ENCODE measurements at regions not wholly inside any gene's neighbourhood (a gene's known extent, or its start where the extent isn't known, plus 50 kb on each side); places are given as distances from the start of the nearest gene placed in this dataset.

- TF ChIP-seq, protein P1, sequence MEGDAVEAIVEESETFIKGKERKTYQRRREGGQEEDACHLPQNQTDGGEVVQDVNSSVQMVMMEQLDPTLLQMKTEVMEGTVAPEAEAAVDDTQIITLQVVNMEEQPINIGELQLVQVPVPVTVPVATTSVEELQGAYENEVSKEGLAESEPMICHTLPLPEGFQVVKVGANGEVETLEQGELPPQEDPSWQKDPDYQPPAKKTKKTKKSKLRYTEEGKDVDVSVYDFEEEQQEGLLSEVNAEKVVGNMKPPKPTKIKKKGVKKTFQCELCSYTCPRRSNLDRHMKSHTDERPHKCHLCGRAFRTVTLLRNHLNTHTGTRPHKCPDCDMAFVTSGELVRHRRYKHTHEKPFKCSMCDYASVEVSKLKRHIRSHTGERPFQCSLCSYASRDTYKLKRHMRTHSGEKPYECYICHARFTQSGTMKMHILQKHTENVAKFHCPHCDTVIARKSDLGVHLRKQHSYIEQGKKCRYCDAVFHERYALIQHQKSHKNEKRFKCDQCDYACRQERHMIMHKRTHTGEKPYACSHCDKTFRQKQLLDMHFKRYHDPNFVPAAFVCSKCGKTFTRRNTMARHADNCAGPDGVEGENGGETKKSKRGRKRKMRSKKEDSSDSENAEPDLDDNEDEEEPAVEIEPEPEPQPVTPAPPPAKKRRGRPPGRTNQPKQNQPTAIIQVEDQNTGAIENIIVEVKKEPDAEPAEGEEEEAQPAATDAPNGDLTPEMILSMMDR (IDR thresholded peaks at IDR 0.05; ENCODE audit: insufficient read depth, low read depth, low read length): no peak
- TF ChIP-seq EZH2 (IDR thresholded peaks at IDR 0.05; ENCODE audit: insufficient read depth, low read length): no peak
These were observed 134.3 kb upstream of the PRR20G start for GRCh38 chr3:127421943-127422662.
